CD4-positive, alpha-beta T cell treated with Interleukin-2 at 100 ng/mL for 4 hours (primary cell): ENCODE measurements at regions not wholly inside any gene's neighbourhood (a gene's known extent, or its start where the extent isn't known, plus 50 kb on each side); places are given as distances from the start of the nearest gene placed in this dataset.
"Not testable (repeated sequence)": the region's sequence is repeated elsewhere in the genome, so short reads cannot be mapped to it uniquely, and the experiment has no call there.

Source experiments
- DNase-seq: peaks from one replicate; pipeline ENCODE4 v3.0.0-alpha.2; 2020; ENCODE audit warnings: low spot score

GRCh38 chr13:44661936-44662335, 85.8 kb upstream of the TSC22D1 start:
- no peak for DNase-seq

GRCh38 chr13:44660050-44660449, 83.9 kb upstream of the TSC22D1 start:
- DNase-seq = no peak

GRCh38 chr13:44652962-44653660, 77.0 kb upstream of the TSC22D1 start:
- DNase-seq = no peak

- DNase-seq = no peak
These were observed 76.0 kb upstream of the TSC22D1 start for GRCh38 chr13:44652168-44652567.

- DNase-seq = no peak
These were observed 75.6 kb upstream of the TSC22D1 start for GRCh38 chr13:44651724-44652123.

GRCh38 chr13:44651209-44651608, 75.1 kb upstream of the TSC22D1 start:
- DNase-seq = no peak

- DNase-seq = no peak
These were observed 73.7 kb upstream of the TSC22D1 start for GRCh38 chr13:44649834-44650233.

- DNase-seq = no peak
These were observed 72.9 kb upstream of the TSC22D1 start for GRCh38 chr13:44649104-44649428.

GRCh38 chr13:44648392-44649103, 72.4 kb upstream of the TSC22D1 start:
- DNase-seq = peak; percentile 6

GRCh38 chr13:44647560-44647959, 71.4 kb upstream of the TSC22D1 start:
- not testable (repeated sequence) for DNase-seq

- no peak for DNase-seq
These were observed 69.9 kb upstream of the TSC22D1 start for GRCh38 chr13:44646044-44646443.

- no peak for DNase-seq
These were observed 67.1 kb upstream of the TSC22D1 start for GRCh38 chr13:44643256-44643655.

- DNase-seq = no peak
These were observed 61.5 kb upstream of the TSC22D1 start for GRCh38 chr13:44637581-44637980.

GRCh38 chr13:44629465-44630183, 53.5 kb upstream of the TSC22D1 start:
- DNase-seq = no peak

- not testable (repeated sequence) for DNase-seq
These were observed 52.7 kb upstream of the TSC22D1 start for GRCh38 chr13:44628826-44629225.

- DNase-seq = no peak
These were observed 51.3 kb upstream of the TSC22D1 start for GRCh38 chr13:44627441-44627840.

- DNase-seq = no peak
These were observed 50.0 kb upstream of the TSC22D1 start for GRCh38 chr13:44626176-44626575.
